ENCODE measurements at regions not wholly inside any gene's neighbourhood (a gene's known extent, or its start where the extent isn't known, plus 50 kb on each side); places are given as distances from the start of the nearest gene placed in this dataset.
"Not testable (repeated sequence)": the region's sequence is repeated elsewhere in the genome, so short reads cannot be mapped to it uniquely, and the experiment has no call there.

- no peak for DNase-seq (ENCODE audit: low read depth)
Observed at GRCh38 chr2:105494683-105495425, 96.0 kb upstream of the FHL2 start.

- no peak for DNase-seq (ENCODE audit: low read depth)
Observed at GRCh38 chr2:105490956-105491355, 92.1 kb upstream of the FHL2 start.

GRCh38 chr2:105490204-105490603 lies 91.4 kb upstream of the FHL2 start:
- DNase-seq (ENCODE audit: low read depth): no peak

- DNase-seq (ENCODE audit: low read depth): no peak
Observed at GRCh38 chr2:105489168-105489878, 90.5 kb upstream of the FHL2 start.

- DNase-seq (ENCODE audit: low read depth): no peak
Observed at GRCh38 chr2:105488285-105488684, 89.4 kb upstream of the FHL2 start.

GRCh38 chr2:105487142-105488069 lies 88.6 kb upstream of the FHL2 start:
- DNase-seq (ENCODE audit: low read depth): no peak

- DNase-seq (ENCODE audit: low read depth): no peak
Observed at GRCh38 chr2:105486762-105487141, 87.9 kb upstream of the FHL2 start.

- no peak for DNase-seq (ENCODE audit: low read depth)
Observed at GRCh38 chr2:105478670-105479069, 79.8 kb upstream of the FHL2 start.

- not testable (repeated sequence) for DNase-seq (ENCODE audit: low read depth)
Observed at GRCh38 chr2:105477050-105477620, 78.3 kb upstream of the FHL2 start.

- no peak for DNase-seq (ENCODE audit: low read depth)
Observed at GRCh38 chr2:105473011-105473410, 74.2 kb upstream of the FHL2 start.

- no peak for DNase-seq (ENCODE audit: low read depth)
Observed at GRCh38 chr2:105470979-105471378, 72.1 kb upstream of the FHL2 start.

- DNase-seq (ENCODE audit: low read depth): no peak
Observed at GRCh38 chr2:105469781-105470180, 70.9 kb upstream of the FHL2 start.

- DNase-seq (ENCODE audit: low read depth): no peak
Observed at GRCh38 chr2:105468582-105469042, 69.8 kb upstream of the FHL2 start.

GRCh38 chr2:105464325-105464724 lies 65.5 kb upstream of the FHL2 start:
- no peak for DNase-seq (ENCODE audit: low read depth)

- DNase-seq (ENCODE audit: low read depth): no peak
Observed at GRCh38 chr2:105460048-105460732, 61.3 kb upstream of the FHL2 start.

GRCh38 chr2:105458076-105458475 lies 59.2 kb upstream of the FHL2 start:
- DNase-seq (ENCODE audit: low read depth): no peak

GRCh38 chr2:105455488-105456003 lies 56.7 kb upstream of the FHL2 start:
- DNase-seq (ENCODE audit: low read depth): no peak

- no peak for DNase-seq (ENCODE audit: low read depth)
Observed at GRCh38 chr2:105454801-105455485, 56.1 kb upstream of the FHL2 start.

GRCh38 chr2:105451571-105452166 lies 52.8 kb upstream of the FHL2 start:
- DNase-seq (ENCODE audit: low read depth): no peak

- DNase-seq (ENCODE audit: low read depth): no peak
Observed at GRCh38 chr2:105450471-105450870, 51.6 kb upstream of the FHL2 start.

Measured in activated gamma-delta T cell treated with anti-CD3 and anti-CD28 coated beads, Interleukin-2, amount 50 U/mL, for 16 hours (primary cell).